ENCODE measurements at regions not wholly inside any gene's neighbourhood (a gene's known extent, or its start where the extent isn't known, plus 50 kb on each side); places are given as distances from the start of the nearest gene placed in this dataset.

DNA sequence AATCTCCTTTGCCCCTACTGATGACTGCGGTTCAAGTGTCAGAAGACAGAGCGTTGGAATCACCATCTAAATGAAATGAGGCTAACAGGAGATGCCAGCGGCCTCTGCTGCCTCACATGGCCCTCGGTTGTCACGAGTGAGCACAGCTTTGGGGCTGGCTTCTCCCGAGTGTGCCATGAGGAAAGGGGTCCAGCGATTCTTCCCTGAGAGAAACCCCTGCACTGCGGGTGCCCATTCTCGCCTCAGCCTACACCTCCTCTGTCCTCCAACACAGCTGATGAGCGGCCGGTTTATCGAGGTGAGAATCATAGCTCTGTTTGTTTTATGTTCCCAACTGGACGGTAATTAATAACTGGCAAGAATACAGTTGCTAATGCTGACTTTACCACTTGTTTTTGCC is 144.7 kb upstream of the RPS6KA2 start:
- no peak for DNase-seq (ENCODE audit: low read depth)
- no peak overlapping the region for H3K4me3 ChIP-seq (ENCODE audit: low read depth, low read length)

DNA sequence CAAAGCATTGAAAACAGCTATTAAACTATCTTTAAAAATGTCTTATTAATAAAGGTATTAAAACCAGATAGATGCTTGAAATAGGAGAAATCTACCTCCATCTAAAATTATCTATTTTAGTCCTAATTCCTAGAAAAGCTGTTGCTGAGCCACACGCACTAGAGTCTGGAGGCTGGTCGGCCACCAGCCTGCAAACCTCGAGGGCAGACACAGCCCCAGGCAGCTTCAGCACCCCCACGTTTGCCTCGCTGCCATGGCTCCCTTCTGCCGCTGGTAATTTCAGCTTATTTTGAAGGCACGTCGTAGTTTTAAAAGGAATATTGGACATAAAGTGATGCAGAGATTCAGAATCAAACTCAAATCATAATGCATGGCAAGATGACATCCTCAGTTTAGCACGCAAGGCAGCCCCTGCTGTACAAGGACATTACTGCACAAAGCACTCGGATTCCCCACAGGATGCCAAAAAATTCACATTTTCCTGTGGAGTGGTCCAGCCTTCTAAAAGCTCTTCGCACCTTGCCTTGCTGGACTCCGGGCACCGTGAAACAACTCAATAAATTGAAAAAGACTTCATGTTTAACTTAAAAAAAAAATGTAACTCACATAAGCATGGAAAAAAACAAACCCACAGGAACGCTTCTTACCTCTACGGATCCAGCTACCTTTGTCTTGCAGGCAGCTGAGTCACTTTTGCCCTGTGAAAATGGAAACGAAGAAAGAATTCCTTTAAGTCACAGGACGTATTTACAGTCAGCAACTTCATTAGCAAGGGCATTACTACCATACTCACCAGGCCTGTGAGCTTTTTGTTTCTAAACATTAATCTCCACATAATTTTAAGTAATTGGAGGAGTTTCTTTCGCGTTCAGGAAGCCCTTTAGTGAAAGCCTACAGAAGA is 143.4 kb upstream of the RPS6KA2 start:
- TF ChIP-seq, protein P1, sequence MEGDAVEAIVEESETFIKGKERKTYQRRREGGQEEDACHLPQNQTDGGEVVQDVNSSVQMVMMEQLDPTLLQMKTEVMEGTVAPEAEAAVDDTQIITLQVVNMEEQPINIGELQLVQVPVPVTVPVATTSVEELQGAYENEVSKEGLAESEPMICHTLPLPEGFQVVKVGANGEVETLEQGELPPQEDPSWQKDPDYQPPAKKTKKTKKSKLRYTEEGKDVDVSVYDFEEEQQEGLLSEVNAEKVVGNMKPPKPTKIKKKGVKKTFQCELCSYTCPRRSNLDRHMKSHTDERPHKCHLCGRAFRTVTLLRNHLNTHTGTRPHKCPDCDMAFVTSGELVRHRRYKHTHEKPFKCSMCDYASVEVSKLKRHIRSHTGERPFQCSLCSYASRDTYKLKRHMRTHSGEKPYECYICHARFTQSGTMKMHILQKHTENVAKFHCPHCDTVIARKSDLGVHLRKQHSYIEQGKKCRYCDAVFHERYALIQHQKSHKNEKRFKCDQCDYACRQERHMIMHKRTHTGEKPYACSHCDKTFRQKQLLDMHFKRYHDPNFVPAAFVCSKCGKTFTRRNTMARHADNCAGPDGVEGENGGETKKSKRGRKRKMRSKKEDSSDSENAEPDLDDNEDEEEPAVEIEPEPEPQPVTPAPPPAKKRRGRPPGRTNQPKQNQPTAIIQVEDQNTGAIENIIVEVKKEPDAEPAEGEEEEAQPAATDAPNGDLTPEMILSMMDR (IDR thresholded peaks at IDR 0.05; ENCODE audit: control insufficient read depth, extremely low read depth, insufficient read depth), result no peak
- DNase-seq (ENCODE audit: low read depth), result no peak
- no peak overlapping the region for H3K4me3 ChIP-seq (ENCODE audit: low read depth, low read length)

More for the DNA sequence above, 144.7 kb upstream of the RPS6KA2 start:
- TF ChIP-seq, protein P1 (IDR thresholded peaks at IDR 0.05; ENCODE audit: control insufficient read depth, extremely low read depth, insufficient read depth), result no peak

DNA sequence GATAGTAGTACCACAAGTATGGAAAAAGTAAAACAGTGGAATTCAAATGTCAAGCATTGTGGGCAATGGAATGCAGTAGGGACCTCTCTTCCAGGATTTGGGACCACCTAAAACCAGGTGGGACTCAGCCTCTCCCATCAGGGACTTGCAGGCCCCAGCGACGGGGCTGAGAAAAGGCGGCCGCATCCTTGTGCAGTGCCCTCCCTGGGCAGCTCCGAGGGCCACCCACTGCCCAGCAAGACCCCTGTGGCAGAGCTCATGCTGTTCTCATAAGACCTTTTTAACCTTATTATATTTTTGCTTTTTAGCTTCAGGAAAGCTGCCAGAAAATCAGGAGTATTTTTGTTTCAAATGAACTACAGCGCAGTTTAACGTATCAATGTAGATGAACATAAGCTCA is 142.6 kb upstream of the RPS6KA2 start:
- no peak for DNase-seq (ENCODE audit: low read depth)
- no peak overlapping the region for H3K4me3 ChIP-seq (ENCODE audit: low read depth, low read length)
- TF ChIP-seq, protein P1 (IDR thresholded peaks at IDR 0.05; ENCODE audit: control insufficient read depth, extremely low read depth, insufficient read depth), result no peak

DNA sequence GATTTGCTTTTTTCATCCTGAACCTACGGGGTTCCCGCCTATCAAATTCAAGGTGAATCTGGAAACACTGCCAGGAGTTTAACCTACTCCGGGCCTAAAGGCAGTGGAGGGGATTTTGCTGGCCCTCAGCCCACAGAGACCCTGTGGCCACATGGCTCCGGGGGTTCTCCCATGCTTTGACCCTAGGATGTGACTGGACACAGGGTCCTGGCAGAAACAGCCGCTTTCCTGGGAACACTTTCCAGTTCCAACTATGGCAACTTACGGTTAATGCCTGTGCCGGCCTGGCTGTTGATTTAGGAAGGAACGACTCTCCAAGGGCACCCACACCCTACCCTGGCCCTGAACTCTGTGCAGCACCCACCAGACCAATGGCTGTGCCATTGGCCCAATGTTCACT is 141.7 kb upstream of the RPS6KA2 start:
- no peak overlapping the region for H3K4me3 ChIP-seq (ENCODE audit: low read depth, low read length)
- TF ChIP-seq, protein P1 (IDR thresholded peaks at IDR 0.05; ENCODE audit: control insufficient read depth, extremely low read depth, insufficient read depth), result no peak
- no peak for DNase-seq (ENCODE audit: low read depth)

DNA sequence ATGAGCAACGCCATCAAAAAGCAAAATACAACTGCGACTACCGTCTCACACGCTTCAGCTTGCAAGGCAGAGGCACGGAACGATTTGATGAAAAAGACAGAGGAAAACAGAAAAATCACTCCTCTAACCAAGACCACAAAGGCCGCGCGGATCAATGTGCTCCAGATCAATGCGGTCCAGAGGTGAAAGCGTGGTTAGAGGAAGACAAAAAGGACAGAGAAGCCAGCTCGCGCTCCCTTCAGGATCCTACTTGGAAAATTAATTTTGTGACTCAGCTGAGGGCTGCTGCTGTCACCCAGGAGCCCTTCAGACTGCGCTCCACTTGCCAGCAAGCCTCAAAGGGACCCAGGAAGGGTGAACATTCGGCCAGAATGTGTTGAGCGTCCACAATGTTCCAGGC is 140.2 kb upstream of the RPS6KA2 start:
- TF ChIP-seq, protein P1 (IDR thresholded peaks at IDR 0.05; ENCODE audit: control insufficient read depth, extremely low read depth, insufficient read depth), result no peak
- DNase-seq (ENCODE audit: low read depth), result no peak
- no peak overlapping the region for H3K4me3 ChIP-seq (ENCODE audit: low read depth, low read length)

DNA sequence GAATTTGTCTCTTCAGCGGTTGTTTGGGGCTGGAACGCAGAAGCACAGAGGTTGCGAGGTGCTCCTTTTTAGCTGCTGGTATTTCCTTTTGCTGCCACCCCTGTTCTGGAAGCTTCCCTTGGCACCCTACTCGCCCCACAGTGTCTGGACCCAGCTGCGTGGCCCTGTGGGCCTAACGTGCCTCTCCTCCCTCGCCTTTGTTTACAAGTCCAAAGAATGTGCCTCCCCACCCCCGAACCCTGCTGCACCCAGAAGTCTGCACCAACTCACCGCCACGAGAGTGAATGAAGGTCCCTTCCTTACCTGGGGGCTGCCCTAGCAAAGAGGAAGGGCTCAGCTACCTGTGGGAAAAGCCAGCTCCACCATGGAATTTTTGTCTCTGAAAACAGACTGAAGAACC is 139.7 kb upstream of the RPS6KA2 start:
- DNase-seq (ENCODE audit: low read depth), result no peak
- TF ChIP-seq, protein P1 (IDR thresholded peaks at IDR 0.05; ENCODE audit: control insufficient read depth, extremely low read depth, insufficient read depth), result no peak
- H3K4me3 ChIP-seq (ENCODE audit: low read depth, low read length), result no peak overlapping the region

DNA sequence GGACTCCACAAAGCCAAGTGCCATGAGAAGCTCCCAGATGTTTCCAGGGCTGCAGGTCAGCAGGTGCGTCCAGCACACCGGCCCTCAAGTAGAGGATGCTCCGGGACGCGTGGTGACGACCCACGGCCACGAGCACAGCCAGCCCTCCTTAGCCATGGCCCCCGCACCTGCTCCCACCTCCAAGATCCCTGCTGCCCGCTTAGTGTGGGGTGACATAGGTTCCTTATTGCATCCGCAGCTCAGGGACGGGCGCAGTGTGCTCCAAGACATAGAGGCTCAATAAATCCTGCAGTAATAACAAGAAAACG is 138.1 kb upstream of the RPS6KA2 start:
- DNase-seq (ENCODE audit: low read depth), result no peak
- TF ChIP-seq, protein P1 (IDR thresholded peaks at IDR 0.05; ENCODE audit: control insufficient read depth, extremely low read depth, insufficient read depth), result no peak
- H3K4me3 ChIP-seq (ENCODE audit: low read depth, low read length), result no peak overlapping the region
